Progenitor cell of endocrine pancreas (in vitro differentiated cells): ENCODE measurements at regions not wholly inside any gene's neighbourhood (a gene's known extent, or its start where the extent isn't known, plus 50 kb on each side); places are given as distances from the start of the nearest gene placed in this dataset.

ENCODE experiments used
- DNase-seq: peaks from one replicate; pipeline ENCODE4 v3.0.0; 2021; ENCODE audit warnings: low spot score; ENCODE audit not compliant: unreplicated experiment
- H3K27ac Mint-ChIP-seq: 2 replicates; pipeline ENCODE4 v1.8.0; 2021; ENCODE audit warnings: mild to moderate bottlenecking, moderate library complexity, mixed read lengths
- H3K27me3 Mint-ChIP-seq: 2 replicates; pipeline ENCODE4 v1.8.0; 2021; ENCODE audit warnings: mixed read lengths
- H3K36me3 Mint-ChIP-seq: 2 replicates; pipeline ENCODE4 v1.8.0; 2022; ENCODE audit warnings: mixed read lengths; ENCODE audit not compliant: insufficient read depth
- H3K4me1 Mint-ChIP-seq: 2 replicates; pipeline ENCODE4 v1.8.0; 2021; ENCODE audit warnings: low read depth, mixed read lengths
- H3K4me3 Mint-ChIP-seq: 2 replicates; pipeline ENCODE4 v1.8.0; 2021; ENCODE audit warnings: low read depth, mild to moderate bottlenecking, moderate library complexity, mixed read lengths
- H3K9me3 Mint-ChIP-seq: 2 replicates; pipeline ENCODE4 v1.8.0; 2021; ENCODE audit warnings: low read depth, mixed read lengths
- TF ChIP-seq, protein P1 (sequence below): fragments of 200-600 bp; sonication (generic); IDR thresholded peaks from one replicate; pipeline ENCODE4 v1.5.0; 2021; ENCODE audit warnings: antibody characterized with exemption, mild to moderate bottlenecking; ENCODE audit not compliant: unreplicated experiment

DNA sequence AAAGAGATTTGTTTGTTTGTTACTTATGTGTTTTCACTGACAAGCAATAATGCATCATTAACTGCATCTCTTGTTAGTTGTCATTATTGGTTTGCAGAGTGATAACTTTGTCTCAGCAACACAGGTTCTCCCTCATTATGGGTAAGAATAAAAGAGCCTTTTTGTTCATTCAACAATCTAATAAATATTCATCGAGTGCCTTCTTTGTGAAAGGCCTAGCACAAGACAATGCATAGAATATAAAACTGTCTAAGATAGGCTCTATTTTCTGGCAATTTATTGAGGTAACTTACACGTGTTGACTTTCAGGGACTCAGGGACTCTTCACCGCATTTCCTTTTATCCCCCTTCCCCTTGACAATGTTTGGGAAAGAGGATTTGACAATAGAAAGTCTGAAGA is 95.5 kb upstream of the KRR1 start:
- Mint-ChIP-seq H3K4me3 (no peak overlapping the region), H3K9me3 (peaks cover 6% of the 10 kb centered on the region), H3K27ac (no peak overlapping the region), H3K4me1 (peaks cover 6% of the 10 kb centered on the region), H3K27me3 (no peaks in the 10 kb centered on the region), H3K36me3 (no peaks in the 10 kb centered on the region)
- TF ChIP-seq, protein P1, sequence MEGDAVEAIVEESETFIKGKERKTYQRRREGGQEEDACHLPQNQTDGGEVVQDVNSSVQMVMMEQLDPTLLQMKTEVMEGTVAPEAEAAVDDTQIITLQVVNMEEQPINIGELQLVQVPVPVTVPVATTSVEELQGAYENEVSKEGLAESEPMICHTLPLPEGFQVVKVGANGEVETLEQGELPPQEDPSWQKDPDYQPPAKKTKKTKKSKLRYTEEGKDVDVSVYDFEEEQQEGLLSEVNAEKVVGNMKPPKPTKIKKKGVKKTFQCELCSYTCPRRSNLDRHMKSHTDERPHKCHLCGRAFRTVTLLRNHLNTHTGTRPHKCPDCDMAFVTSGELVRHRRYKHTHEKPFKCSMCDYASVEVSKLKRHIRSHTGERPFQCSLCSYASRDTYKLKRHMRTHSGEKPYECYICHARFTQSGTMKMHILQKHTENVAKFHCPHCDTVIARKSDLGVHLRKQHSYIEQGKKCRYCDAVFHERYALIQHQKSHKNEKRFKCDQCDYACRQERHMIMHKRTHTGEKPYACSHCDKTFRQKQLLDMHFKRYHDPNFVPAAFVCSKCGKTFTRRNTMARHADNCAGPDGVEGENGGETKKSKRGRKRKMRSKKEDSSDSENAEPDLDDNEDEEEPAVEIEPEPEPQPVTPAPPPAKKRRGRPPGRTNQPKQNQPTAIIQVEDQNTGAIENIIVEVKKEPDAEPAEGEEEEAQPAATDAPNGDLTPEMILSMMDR, result no peak
- DNase-seq, result no peak

DNA sequence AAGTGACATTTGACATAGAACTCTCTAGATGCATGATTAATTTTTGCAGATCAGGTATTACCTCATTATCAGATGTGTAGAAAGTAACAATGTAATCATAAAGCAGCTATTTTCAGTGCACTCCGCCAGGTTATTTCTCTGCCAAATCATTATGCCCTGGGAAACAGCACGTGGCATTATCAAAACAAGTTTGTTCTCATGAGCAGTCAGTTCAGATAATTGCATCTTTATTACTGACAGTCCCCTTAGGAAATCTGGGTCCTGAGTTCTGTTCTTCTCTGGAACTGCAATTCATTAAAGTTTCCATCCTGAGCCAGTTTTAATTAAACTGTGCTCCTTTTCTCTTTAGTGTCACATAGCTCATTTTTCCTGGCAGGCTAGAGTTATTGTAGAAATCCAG is 94.7 kb upstream of the KRR1 start:
- no peaks in the 10 kb centered on the region for H3K27me3 Mint-ChIP-seq
- DNase-seq, result no peak
- peaks cover 4% of the 10 kb centered on the region for H3K9me3 Mint-ChIP-seq
- no peaks in the 10 kb centered on the region for H3K36me3 Mint-ChIP-seq
- no peak overlapping the region for H3K27ac Mint-ChIP-seq
- TF ChIP-seq, protein P1, result no peak
- no peak overlapping the region for H3K4me3 Mint-ChIP-seq
- H3K4me1 Mint-ChIP-seq, result peaks cover 6% of the 10 kb centered on the region

DNA sequence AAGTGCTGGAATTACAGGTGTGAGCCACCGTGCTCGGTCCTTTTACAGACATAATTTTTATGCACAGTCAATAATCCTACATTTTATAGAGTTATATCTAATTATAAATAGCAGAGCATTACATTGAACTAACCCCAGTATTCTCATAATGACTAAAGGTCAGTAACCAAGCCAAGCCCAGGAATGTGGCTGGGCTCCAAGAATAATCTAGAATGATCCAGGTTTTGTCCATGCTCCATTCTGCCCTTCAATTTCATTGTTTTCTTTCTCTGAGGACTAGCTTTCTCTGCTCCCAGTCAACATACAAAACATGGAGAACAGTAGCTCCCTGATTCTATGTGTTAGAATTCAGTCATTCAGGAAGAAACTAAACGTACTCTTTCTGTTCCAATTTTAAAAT is 92.1 kb upstream of the KRR1 start:
- Mint-ChIP-seq H3K27ac (no peak overlapping the region), H3K4me3 (no peak overlapping the region), H3K4me1 (peaks cover 3% of the 10 kb centered on the region), H3K27me3 (no peaks in the 10 kb centered on the region), H3K9me3 (peaks cover 6% of the 10 kb centered on the region), H3K36me3 (no peaks in the 10 kb centered on the region)
- DNase-seq, result no peak
- TF ChIP-seq, protein P1, result no peak

DNA sequence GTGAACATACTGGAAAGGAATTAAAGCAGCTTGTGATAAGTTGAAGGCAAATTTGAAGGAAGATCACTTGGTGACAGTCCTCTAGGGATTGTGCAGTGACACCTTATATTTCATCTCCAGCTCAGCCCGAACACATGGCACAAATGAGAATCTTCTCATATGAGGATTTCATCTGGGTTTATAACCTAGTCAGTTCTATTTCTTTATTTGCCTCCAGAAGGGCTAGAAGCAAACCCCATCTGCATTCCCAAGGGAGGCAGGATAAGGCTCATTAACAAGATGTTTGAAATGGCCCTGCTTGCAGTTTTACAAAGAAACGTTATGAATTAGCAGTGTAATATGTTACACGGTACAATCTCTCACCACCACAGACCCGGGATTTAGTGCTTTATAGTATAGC is 90.7 kb upstream of the KRR1 start:
- no peak overlapping the region for H3K27ac Mint-ChIP-seq
- no peaks in the 10 kb centered on the region for H3K36me3 Mint-ChIP-seq
- peaks cover 2% of the 10 kb centered on the region for H3K4me1 Mint-ChIP-seq
- peaks cover 6% of the 10 kb centered on the region for H3K9me3 Mint-ChIP-seq
- H3K4me3 Mint-ChIP-seq, result no peak overlapping the region
- TF ChIP-seq, protein P1, result no peak
- no peaks in the 10 kb centered on the region for H3K27me3 Mint-ChIP-seq
- DNase-seq, result no peak

DNA sequence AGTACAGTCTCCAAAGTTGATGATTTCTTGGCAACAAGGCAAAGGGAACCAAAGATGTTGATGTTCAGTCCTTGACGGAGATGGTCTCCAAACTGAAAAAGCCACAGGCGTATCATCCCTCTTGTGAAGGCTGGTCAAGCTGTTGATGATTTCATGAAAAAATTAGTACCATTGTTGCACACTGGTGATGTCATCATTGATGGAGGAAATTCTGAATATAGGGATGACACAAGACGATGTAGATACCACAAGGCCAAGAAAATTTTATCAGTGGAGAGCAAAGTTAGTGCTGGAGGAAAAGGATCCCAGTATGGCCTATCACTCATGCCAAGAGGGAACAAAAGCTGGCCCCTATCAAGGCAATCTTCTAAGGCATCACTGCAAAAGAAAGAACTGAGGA is 88.7 kb upstream of the KRR1 start:
- H3K27ac Mint-ChIP-seq, result no peak overlapping the region
- no peaks in the 10 kb centered on the region for H3K27me3 Mint-ChIP-seq
- no peaks in the 10 kb centered on the region for H3K36me3 Mint-ChIP-seq
- TF ChIP-seq, protein P1, result no peak
- H3K9me3 Mint-ChIP-seq, result peaks cover 4% of the 10 kb centered on the region
- no peak for DNase-seq
- H3K4me3 Mint-ChIP-seq, result no peak overlapping the region
- H3K4me1 Mint-ChIP-seq, result no peaks in the 10 kb centered on the region
